ENCODE measurements at regions not wholly inside any gene's neighbourhood (a gene's known extent, or its start where the extent isn't known, plus 50 kb on each side); places are given as distances from the start of the nearest gene placed in this dataset.
"Not testable (repeated sequence)": the region's sequence is repeated elsewhere in the genome, so short reads cannot be mapped to it uniquely, and the experiment has no call there.

DNA sequence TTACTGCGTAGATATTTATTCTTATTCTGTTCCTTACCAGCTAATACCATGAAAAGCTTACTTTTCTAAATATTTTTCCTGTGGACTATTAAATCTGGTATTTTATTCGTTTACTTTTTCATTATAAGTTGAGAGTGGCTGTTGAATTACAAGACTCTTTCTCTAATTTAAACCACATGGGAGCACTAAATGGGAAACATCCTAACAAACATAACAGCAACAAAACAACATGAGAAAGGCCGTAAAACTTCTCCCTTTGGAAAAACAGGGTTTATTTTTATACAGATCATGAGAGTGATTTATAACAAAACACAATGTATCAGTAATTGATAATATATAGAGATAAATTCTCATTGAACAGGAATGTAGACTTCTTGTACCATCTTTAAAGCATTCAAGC is 1592.1 kb downstream of the EFNB2 start:
- Histone ChIP-seq H3K9me3 (no peaks in the 10 kb centered on the region), H3K27me3 (no peaks in the 10 kb centered on the region), H3K27ac (no peak overlapping the region), H3K4me3 (no peak overlapping the region), H3K36me3 (no peaks in the 10 kb centered on the region), H3K4me1 (no peaks in the 10 kb centered on the region)
- no peak for ATAC-seq
- intact Hi-C loops (cut with DNase I): no loop called here
- WGBS, 2 donors: 82 to 88% methylated on average over 3 of the region's 3 CpGs
- no peak for DNase-seq
- TF ChIP-seq CTCF (IDR thresholded peaks at IDR 0.05): no peak

- no peak for ATAC-seq
- WGBS, 2 donors: 86 to 91% methylated on average over 7 of the region's 7 CpGs
- H3K27ac ChIP-seq: no peak overlapping the region
- no peaks in the 10 kb centered on the region for H3K36me3 ChIP-seq
- intact Hi-C loops (cut with DNase I): no loop called here
- no peak overlapping the region for H3K4me3 ChIP-seq
- TF ChIP-seq CTCF (IDR thresholded peaks at IDR 0.05): no peak
- no peak for DNase-seq
- no peaks in the 10 kb centered on the region for H3K4me1 ChIP-seq
- peaks cover 0 to 8% (median 0%) of the 10 kb centered on the region in 11 donors for H3K9me3 ChIP-seq
- no peaks in the 10 kb centered on the region for H3K27me3 ChIP-seq
These were observed 1597.6 kb downstream of the EFNB2 start for GRCh38 chr13:104937881-104938280.

DNA sequence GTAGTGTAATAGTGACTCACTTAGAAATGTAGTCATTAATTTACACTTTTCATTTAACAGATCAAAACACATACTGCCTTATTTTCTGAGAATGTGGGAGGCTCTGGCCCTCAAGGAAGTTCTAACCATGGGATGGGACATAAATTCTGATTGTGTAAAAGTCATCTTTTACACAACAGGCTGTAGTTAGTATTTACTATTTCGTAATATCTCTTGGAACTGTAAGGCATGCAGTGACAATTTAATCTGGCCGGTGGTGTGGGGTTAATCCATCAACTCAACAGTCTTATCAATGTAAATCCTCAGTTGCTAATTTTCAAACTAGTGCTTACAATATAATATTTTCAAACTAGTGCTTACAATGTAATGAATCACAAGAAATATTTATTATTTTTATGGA is 1599.2 kb downstream of the EFNB2 start:
- intact Hi-C loops (cut with DNase I): no loop called here
- Histone ChIP-seq H3K27ac (no peak overlapping the region), H3K4me3 (no peak overlapping the region), H3K4me1 (no peaks in the 10 kb centered on the region), H3K9me3 (peaks cover 0 to 8% (median 0%) of the 10 kb centered on the region in 11 donors), H3K27me3 (no peaks in the 10 kb centered on the region), H3K36me3 (no peaks in the 10 kb centered on the region)
- no peak for ATAC-seq
- WGBS, 2 donors: 80 to 86% methylated on average over 2 of the region's 2 CpGs
- TF ChIP-seq CTCF (IDR thresholded peaks at IDR 0.05): no peak
- no peak for DNase-seq

DNA sequence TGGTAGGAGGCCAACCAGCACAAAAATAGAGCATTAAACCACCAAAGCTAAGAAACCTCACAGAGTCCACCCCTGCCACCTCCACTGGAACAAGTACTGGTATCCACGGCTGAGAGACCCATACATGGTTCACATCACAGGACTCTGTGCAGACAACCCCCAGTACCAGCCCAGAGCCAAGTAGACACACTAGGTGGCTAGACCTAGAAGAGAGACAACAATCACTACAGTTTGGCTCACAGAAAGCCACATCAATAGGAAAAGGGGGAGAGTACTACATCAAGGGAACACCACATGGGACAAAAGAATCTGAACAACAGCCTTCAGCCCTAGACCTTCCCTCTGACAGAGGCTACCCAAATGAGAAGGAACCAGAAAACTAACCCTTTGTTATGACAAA is 1614.9 kb downstream of the EFNB2 start:
- H3K4me1 ChIP-seq; H3K4me3 ChIP-seq; H3K9me3 ChIP-seq; DNase-seq; intact Hi-C loops (cut with DNase I); H3K27ac ChIP-seq; H3K27me3 ChIP-seq; H3K36me3 ChIP-seq; ATAC-seq: not testable (repeated sequence)
- 98 to 100% methylated on average over 1 of the region's 1 CpG for WGBS, 2 donors

- Histone ChIP-seq H3K4me1 (no peaks in the 10 kb centered on the region), H3K27ac (no peak overlapping the region), H3K36me3 (no peaks in the 10 kb centered on the region), H3K4me3 (no peak overlapping the region), H3K9me3 (no peaks in the 10 kb centered on the region), H3K27me3 (no peaks in the 10 kb centered on the region)
- 96 to 100% methylated on average over 4 of the region's 4 CpGs for WGBS, 2 donors
- DNase-seq: no peak
- intact Hi-C loops (cut with DNase I): no loop called here
- no peak for TF ChIP-seq CTCF (IDR thresholded peaks at IDR 0.05)
- no peak for ATAC-seq
These were observed 1615.4 kb downstream of the EFNB2 start for GRCh38 chr13:104920091-104920490.
